Right lobe of liver (tissue), 4 donors: ENCODE measurements at regions not wholly inside any gene's neighbourhood (a gene's known extent, or its start where the extent isn't known, plus 50 kb on each side); places are given as distances from the start of the nearest gene placed in this dataset.

Source experiments
- CTCF ChIP-seq, 4 donors: fragments of 200-600 bp in 3 of 4; fragments of 450-650 bp in 1 of 4; IDR thresholded peaks; one replicate each; pipeline versions ENCODE4 v1.5.1 to v1.8.0; 2016 to 2022; ENCODE audit warnings: antibody characterized with exemption in 4 of 4, mild to moderate bottlenecking in 2 of 4
- POLR2A ChIP-seq: fragments of 450-650 bp; IDR thresholded peaks from one replicate; pipeline ENCODE4 v1.6.1; 2017; ENCODE audit warnings: antibody characterized with exemption, mild to moderate bottlenecking
- donor health status: DM: no; HTN: no; CAD: no.
- donor health status: DM: no; HTN: no; CAD: no.
- donor health status: DM: no; HTN: yes; CAD: no.

- TF ChIP-seq CTCF (IDR thresholded peaks at IDR 0.05), result no peak
- no peak for TF ChIP-seq POLR2A
Measured at GRCh38 chr9:90421786-90422185, 220.8 kb downstream of the DIRAS2 start.
